HG03457 (cell line): ENCODE measurements at regions not wholly inside any gene's neighbourhood (a gene's known extent, or its start where the extent isn't known, plus 50 kb on each side); places are given as distances from the start of the nearest gene placed in this dataset.
"Not testable (repeated sequence)": the region's sequence is repeated elsewhere in the genome, so short reads cannot be mapped to it uniquely, and the experiment has no call there.

Experiments used
- ATAC-seq: cut with Tn5 transposase; IDR thresholded peaks from one replicate; pipeline ENCODE4 v1.9.1; 2021; ENCODE audit warnings: moderate number of reproducible peaks; ENCODE audit not compliant: unreplicated experiment

- not testable (repeated sequence) for ATAC-seq
Observed at GRCh38 chr18:38771620-38772019, 1206.0 kb upstream of the CELF4 start.

GRCh38 chr18:38768504-38768903, 1202.9 kb upstream of the CELF4 start:
- ATAC-seq = no peak

- ATAC-seq = no peak
Observed at GRCh38 chr18:38759457-38759856, 1193.9 kb upstream of the CELF4 start.

GRCh38 chr18:38756436-38756835, 1190.8 kb upstream of the CELF4 start:
- no peak for ATAC-seq

GRCh38 chr18:38752430-38752829, 1186.8 kb upstream of the CELF4 start:
- no peak for ATAC-seq

GRCh38 chr18:38751898-38752297, 1186.3 kb upstream of the CELF4 start:
- no peak for ATAC-seq

- ATAC-seq = no peak
Observed at GRCh38 chr18:38751211-38751610, 1185.6 kb upstream of the CELF4 start.

- no peak for ATAC-seq
Observed at GRCh38 chr18:38750751-38751150, 1185.2 kb upstream of the CELF4 start.

- no peak for ATAC-seq
Observed at GRCh38 chr18:38747153-38747552, 1181.6 kb upstream of the CELF4 start.

- ATAC-seq = not testable (repeated sequence)
Observed at GRCh38 chr18:38720181-38720580, 1154.6 kb upstream of the CELF4 start.

- ATAC-seq = no peak
Observed at GRCh38 chr18:38718365-38718901, 1152.8 kb upstream of the CELF4 start.

- no peak for ATAC-seq
Observed at GRCh38 chr18:38709122-38709521, 1143.5 kb upstream of the CELF4 start.

GRCh38 chr18:38706373-38706772, 1140.8 kb upstream of the CELF4 start:
- no peak for ATAC-seq

- ATAC-seq = no peak
Observed at GRCh38 chr18:38698088-38698487, 1132.5 kb upstream of the CELF4 start.

- no peak for ATAC-seq
Observed at GRCh38 chr18:38695559-38696280, 1130.1 kb upstream of the CELF4 start.

- ATAC-seq = no peak
Observed at GRCh38 chr18:38693104-38693503, 1127.5 kb upstream of the CELF4 start.

- ATAC-seq = no peak
Observed at GRCh38 chr18:38690626-38691025, 1125.0 kb upstream of the CELF4 start.

GRCh38 chr18:38688416-38688815, 1122.8 kb upstream of the CELF4 start:
- ATAC-seq = no peak

- ATAC-seq = no peak
Observed at GRCh38 chr18:38670486-38670885, 1104.9 kb upstream of the CELF4 start.

- ATAC-seq = no peak
Observed at GRCh38 chr18:38664929-38665328, 1099.3 kb upstream of the CELF4 start.

- no peak for ATAC-seq
Observed at GRCh38 chr18:38663682-38664081, 1098.1 kb upstream of the CELF4 start.

- no peak for ATAC-seq
Observed at GRCh38 chr18:38663270-38663669, 1097.7 kb upstream of the CELF4 start.

- no peak for ATAC-seq
Observed at GRCh38 chr18:38654946-38655345, 1089.3 kb upstream of the CELF4 start.
